ENCODE measurements at regions not wholly inside any gene's neighbourhood (a gene's known extent, or its start where the extent isn't known, plus 50 kb on each side); places are given as distances from the start of the nearest gene placed in this dataset.
"Not testable (repeated sequence)": the region's sequence is repeated elsewhere in the genome, so short reads cannot be mapped to it uniquely, and the experiment has no call there.

GRCh38 chr11:46223252-46223513 is 54.3 kb upstream of the CREB3L1 start:
- DNase-seq: no peak

- DNase-seq: peak; percentile 15
Measured at GRCh38 chr11:46222490-46223251, 54.8 kb upstream of the CREB3L1 start.

- DNase-seq: no peak
Measured at GRCh38 chr11:46220313-46220712, 57.1 kb upstream of the CREB3L1 start.

- no peak for DNase-seq
Measured at GRCh38 chr11:46216765-46217089, 60.7 kb upstream of the CREB3L1 start.

- DNase-seq: no peak
Measured at GRCh38 chr11:46216019-46216764, 61.3 kb upstream of the CREB3L1 start.

- no peak for DNase-seq
Measured at GRCh38 chr11:46215208-46215931, 62.1 kb upstream of the CREB3L1 start.

- DNase-seq: no peak
Measured at GRCh38 chr11:46212720-46213119, 64.7 kb upstream of the CREB3L1 start.

- no peak for DNase-seq
Measured at GRCh38 chr11:46210856-46211255, 66.6 kb upstream of the CREB3L1 start.

GRCh38 chr11:46210133-46210636 is 67.3 kb upstream of the CREB3L1 start:
- DNase-seq: no peak

- not testable (repeated sequence) for DNase-seq
Measured at GRCh38 chr11:46209624-46210023, 67.8 kb upstream of the CREB3L1 start.

GRCh38 chr11:46208803-46209202 is 68.7 kb upstream of the CREB3L1 start:
- DNase-seq: no peak

- DNase-seq: peak; percentile 16
Measured at GRCh38 chr11:46207270-46207669, 70.2 kb upstream of the CREB3L1 start.

- not testable (repeated sequence) for DNase-seq
Measured at GRCh38 chr11:46204415-46204814, 73.0 kb upstream of the CREB3L1 start.

GRCh38 chr11:46203746-46204145 is 73.7 kb upstream of the CREB3L1 start:
- no peak for DNase-seq

GRCh38 chr11:46202696-46203391 is 74.6 kb upstream of the CREB3L1 start:
- peak; percentile 24 for DNase-seq

- no peak for DNase-seq
Measured at GRCh38 chr11:46202149-46202548, 75.3 kb upstream of the CREB3L1 start.

- no peak for DNase-seq
Measured at GRCh38 chr11:46200537-46201281, 76.8 kb upstream of the CREB3L1 start.

GRCh38 chr11:46198245-46199240 is 77.3 kb upstream of the PHF21A start:
- no peak for DNase-seq

- DNase-seq: no peak
Measured at GRCh38 chr11:46197421-46197820, 76.2 kb upstream of the PHF21A start.

GRCh38 chr11:46188017-46188416 is 66.8 kb upstream of the PHF21A start:
- no peak for DNase-seq

- DNase-seq: no peak
Measured at GRCh38 chr11:46183819-46184218, 62.6 kb upstream of the PHF21A start.
